ENCODE measurements at regions not wholly inside any gene's neighbourhood (a gene's known extent, or its start where the extent isn't known, plus 50 kb on each side); places are given as distances from the start of the nearest gene placed in this dataset.

DNA sequence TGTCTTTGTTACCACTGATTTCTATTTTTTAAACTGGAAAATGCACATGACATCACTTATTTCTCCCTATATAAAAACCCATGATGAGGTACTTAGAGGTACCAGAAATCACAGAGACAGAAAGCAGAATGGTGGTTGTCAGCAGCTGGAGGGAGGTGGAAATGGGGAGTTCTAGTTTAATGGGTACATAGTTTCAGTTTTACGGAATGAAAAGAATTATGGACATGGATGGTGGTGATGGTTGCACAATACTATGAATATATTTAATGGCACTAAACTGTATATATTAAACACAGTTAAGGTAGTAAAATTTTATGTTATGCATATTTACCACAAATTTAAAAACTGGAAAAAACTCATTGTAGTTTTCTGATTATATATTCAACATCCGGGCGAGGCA lies 50.5 kb upstream of the CPEB4 start:
- TF ChIP-seq, protein P1, sequence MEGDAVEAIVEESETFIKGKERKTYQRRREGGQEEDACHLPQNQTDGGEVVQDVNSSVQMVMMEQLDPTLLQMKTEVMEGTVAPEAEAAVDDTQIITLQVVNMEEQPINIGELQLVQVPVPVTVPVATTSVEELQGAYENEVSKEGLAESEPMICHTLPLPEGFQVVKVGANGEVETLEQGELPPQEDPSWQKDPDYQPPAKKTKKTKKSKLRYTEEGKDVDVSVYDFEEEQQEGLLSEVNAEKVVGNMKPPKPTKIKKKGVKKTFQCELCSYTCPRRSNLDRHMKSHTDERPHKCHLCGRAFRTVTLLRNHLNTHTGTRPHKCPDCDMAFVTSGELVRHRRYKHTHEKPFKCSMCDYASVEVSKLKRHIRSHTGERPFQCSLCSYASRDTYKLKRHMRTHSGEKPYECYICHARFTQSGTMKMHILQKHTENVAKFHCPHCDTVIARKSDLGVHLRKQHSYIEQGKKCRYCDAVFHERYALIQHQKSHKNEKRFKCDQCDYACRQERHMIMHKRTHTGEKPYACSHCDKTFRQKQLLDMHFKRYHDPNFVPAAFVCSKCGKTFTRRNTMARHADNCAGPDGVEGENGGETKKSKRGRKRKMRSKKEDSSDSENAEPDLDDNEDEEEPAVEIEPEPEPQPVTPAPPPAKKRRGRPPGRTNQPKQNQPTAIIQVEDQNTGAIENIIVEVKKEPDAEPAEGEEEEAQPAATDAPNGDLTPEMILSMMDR (IDR thresholded peaks at IDR 0.05; ENCODE audit: low read length) = no peak
- TF ChIP-seq EZH2 (optimal IDR thresholded peaks at IDR 0.05; ENCODE audit: low read depth, low read length) = no peak
